Esophagus squamous epithelium (tissue), 4 donors: ENCODE measurements at regions not wholly inside any gene's neighbourhood (a gene's known extent, or its start where the extent isn't known, plus 50 kb on each side); places are given as distances from the start of the nearest gene placed in this dataset.

Experiments
- CTCF ChIP-seq, 6 experiments: fragments of 450-650 bp in 4 of 6; fragments of 200-600 bp in 2 of 6; sonication (generic) in 2 of 6; IDR thresholded peaks; one replicate each; pipeline ENCODE4 v1.5.1; 2016 to 2019; ENCODE audit warnings: antibody characterized with exemption in 6 of 6, mild to moderate bottlenecking in 4 of 6, moderate library complexity in 4 of 6
- POLR2A ChIP-seq, 4 donors: fragments of 450-650 bp; IDR thresholded peaks; one replicate each; pipeline ENCODE4 v1.6.1; 2017; ENCODE audit warnings: antibody characterized with exemption in 4 of 4, mild to moderate bottlenecking in 4 of 4, moderate library complexity in 3 of 4

- TF ChIP-seq CTCF (IDR thresholded peaks at IDR 0.05) (no peak), POLR2A (IDR thresholded peaks at IDR 0.05) (no peak)
Observed at GRCh38 chrX:11976663-11977062, 161.6 kb upstream of the FRMPD4 start.
